ENCODE measurements at regions not wholly inside any gene's neighbourhood (a gene's known extent, or its start where the extent isn't known, plus 50 kb on each side); places are given as distances from the start of the nearest gene placed in this dataset.

- CTCF ChIA-PET, result no interaction called here
- H3K4me3 ChIP-seq (ENCODE audit: low read depth, low read length), result no peak overlapping the region
- POLR2A ChIA-PET, result no interaction called here
- no peak for TF ChIP-seq CTCF (IDR thresholded peaks at IDR 0.05; ENCODE audit: insufficient read depth, low read length, missing control alignments)
- no peak for DNase-seq (ENCODE audit: low read depth, low spot score)
Observed at GRCh38 chr2:8254791-8255447, 426.9 kb upstream of the ID2 start.

DNA sequence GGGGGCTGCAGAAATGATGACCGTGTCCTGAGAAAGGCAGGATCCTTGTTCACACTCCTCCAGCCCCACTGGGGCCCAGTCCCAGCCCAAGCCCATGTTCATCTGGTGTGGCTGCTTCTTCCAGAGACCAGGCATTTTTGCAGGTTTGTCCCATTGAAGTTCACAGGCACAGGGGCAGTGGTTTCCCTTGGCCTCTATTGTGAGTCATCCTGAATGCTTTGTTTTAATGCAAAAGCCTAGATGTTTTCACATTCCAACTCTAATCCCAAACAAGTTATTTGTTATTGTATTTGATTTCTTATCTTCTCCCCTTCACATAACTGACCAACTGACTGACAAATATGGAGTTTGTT, 426.4 kb upstream of the ID2 start:
- ChIA-PET POLR2A (no interaction called here), CTCF (no interaction called here)
- no peak for TF ChIP-seq CTCF (IDR thresholded peaks at IDR 0.05; ENCODE audit: insufficient read depth, low read length, missing control alignments)
- DNase-seq (ENCODE audit: low read depth, low spot score), result no peak
- no peak overlapping the region for H3K4me3 ChIP-seq (ENCODE audit: low read depth, low read length)

DNA sequence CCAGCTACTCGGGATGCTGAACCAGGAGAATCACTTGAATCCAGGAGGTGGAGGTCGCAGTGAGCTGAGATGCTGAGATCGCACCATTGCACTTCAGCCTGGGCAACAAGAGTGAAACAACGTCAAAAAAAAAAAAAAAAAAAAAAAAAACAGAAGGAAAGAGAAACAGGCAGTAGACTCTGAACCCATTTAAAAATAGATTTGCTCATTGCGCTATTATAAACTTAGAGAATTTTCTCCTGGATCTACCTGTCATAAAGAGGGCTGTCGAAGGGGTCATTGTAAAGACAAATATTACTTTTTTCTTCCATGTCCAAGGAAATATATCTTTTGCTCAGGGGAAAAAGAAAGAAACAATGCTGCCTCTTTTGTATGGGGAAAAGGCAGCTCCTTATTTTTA, 425.0 kb upstream of the ID2 start:
- ChIA-PET POLR2A (no interaction called here), CTCF (no interaction called here)
- TF ChIP-seq CTCF (IDR thresholded peaks at IDR 0.05; ENCODE audit: insufficient read depth, low read length, missing control alignments), result no peak
- no peak for DNase-seq (ENCODE audit: low read depth, low spot score)
- H3K4me3 ChIP-seq (ENCODE audit: low read depth, low read length), result no peak overlapping the region

GRCh38 chr2:8257502-8257901, 424.4 kb upstream of the ID2 start:
- DNase-seq (ENCODE audit: low read depth, low spot score), result no peak
- ChIA-PET POLR2A (no interaction called here), CTCF (no interaction called here)
- TF ChIP-seq CTCF (IDR thresholded peaks at IDR 0.05; ENCODE audit: insufficient read depth, low read length, missing control alignments), result no peak
- H3K4me3 ChIP-seq (ENCODE audit: low read depth, low read length), result no peak overlapping the region

- H3K4me3 ChIP-seq (ENCODE audit: low read depth, low read length), result no peak overlapping the region
- ChIA-PET CTCF (no interaction called here), POLR2A (no interaction called here)
- no peak for DNase-seq (ENCODE audit: low read depth, low spot score)
- TF ChIP-seq CTCF (IDR thresholded peaks at IDR 0.05; ENCODE audit: insufficient read depth, low read length, missing control alignments), result no peak
Observed at GRCh38 chr2:8258406-8258805, 423.4 kb upstream of the ID2 start.

GRCh38 chr2:8259106-8259840, 422.6 kb upstream of the ID2 start:
- TF ChIP-seq CTCF (IDR thresholded peaks at IDR 0.05; ENCODE audit: insufficient read depth, low read length, missing control alignments), result no peak
- POLR2A ChIA-PET, result no interaction called here
- DNase-seq (ENCODE audit: low read depth, low spot score), result no peak
- no peak overlapping the region for H3K4me3 ChIP-seq (ENCODE audit: low read depth, low read length)
- CTCF ChIA-PET, result no interaction called here
